Mesenchymal stem cell (in vitro differentiated cells and primary cell): ENCODE measurements at regions not wholly inside any gene's neighbourhood (a gene's known extent, or its start where the extent isn't known, plus 50 kb on each side); places are given as distances from the start of the nearest gene placed in this dataset.
A peak's percentile ranks its signal among the peaks of the same experiment; 100 is the strongest.

Source experiments
- DNase-seq: peaks from one replicate; pipeline ENCODE4 v3.0.0-alpha.2; 2013
- H2AFZ ChIP-seq: one replicate; pipeline ENCODE4 v1.6.1; 2013; ENCODE audit warnings: low read depth, mild to moderate bottlenecking, control low read depth, inconsistent platforms, low read length, moderate library complexity
- H2AK5ac ChIP-seq: 2 replicates; pipeline ENCODE4 v1.6.1; 2013; ENCODE audit warnings: low read length, moderate library complexity, mild to moderate bottlenecking, inconsistent platforms; ENCODE audit not compliant: severe bottlenecking
- H2BK120ac ChIP-seq: one replicate; pipeline ENCODE4 v1.6.1; 2013; ENCODE audit warnings: low read depth, mild to moderate bottlenecking, inconsistent platforms, low read length, moderate library complexity
- H2BK12ac ChIP-seq, 2 experiments: one replicate each; pipeline ENCODE4 v1.6.1; 2013; ENCODE audit warnings: inconsistent platforms in 2 of 2, low read length in 2 of 2, mild to moderate bottlenecking in 2 of 2, moderate library complexity in 2 of 2, control low read depth in 1 of 2
- H2BK15ac ChIP-seq: one replicate; pipeline ENCODE4 v1.6.1; 2013; ENCODE audit warnings: mild to moderate bottlenecking, low read depth, inconsistent platforms; ENCODE audit not compliant: poor library complexity, severe bottlenecking
- H2BK5ac ChIP-seq: 2 replicates; pipeline ENCODE4 v1.6.1; 2013; ENCODE audit warnings: low read depth, mild to moderate bottlenecking, low read length, control low read depth, inconsistent platforms; ENCODE audit not compliant: poor library complexity, severe bottlenecking
- H3K14ac ChIP-seq, 2 experiments: one replicate each; pipeline ENCODE4 v1.6.1; 2013; ENCODE audit warnings: inconsistent platforms in 2 of 2, low read length in 2 of 2, control low read depth in 1 of 2, mild to moderate bottlenecking in 1 of 2, moderate library complexity in 1 of 2
- H3K18ac ChIP-seq, 2 experiments: one replicate each; pipeline ENCODE4 v1.6.1; 2013; ENCODE audit warnings: inconsistent platforms in 2 of 2, low read length in 2 of 2, control low read depth in 1 of 2, low read depth in 1 of 2, mild to moderate bottlenecking in 1 of 2
- H3K23ac ChIP-seq, 2 experiments: one replicate each; pipeline ENCODE4 v1.6.1; 2013; ENCODE audit warnings: inconsistent platforms in 2 of 2, low read length in 2 of 2, mild to moderate bottlenecking in 2 of 2, moderate library complexity in 2 of 2, control low read depth in 1 of 2
- H3K27ac ChIP-seq: 2 replicates; pipeline ENCODE4 v1.5.1; 2013; ENCODE audit warnings: mild to moderate bottlenecking, moderate library complexity, low read length, control low read depth, inconsistent platforms; ENCODE audit not compliant: poor library complexity, severe bottlenecking
- H3K27me3 ChIP-seq, 2 experiments: 2 replicates each; pipeline versions ENCODE4 v1.6.1 to v1.7.0; 2013; ENCODE audit warnings: low read length in 2 of 2, mild to moderate bottlenecking in 2 of 2, moderate library complexity in 2 of 2, control low read depth in 1 of 2, inconsistent platforms in 1 of 2; ENCODE audit not compliant: control insufficient read depth in 1 of 2, insufficient read depth in 1 of 2
- H3K36me3 ChIP-seq, 2 experiments: 2 replicates each; pipeline versions ENCODE4 v1.6.1 to v1.7.0; 2013; ENCODE audit warnings: low read length in 2 of 2, control low read depth in 1 of 2, inconsistent platforms in 1 of 2, low read depth in 1 of 2, mild to moderate bottlenecking in 1 of 2; ENCODE audit not compliant: insufficient read depth in 2 of 2, control insufficient read depth in 1 of 2
- H3K4ac ChIP-seq, 2 experiments: one replicate each; pipeline ENCODE4 v1.6.1; 2013; ENCODE audit warnings: inconsistent platforms in 2 of 2, low read length in 2 of 2, mild to moderate bottlenecking in 2 of 2, moderate library complexity in 2 of 2, control low read depth in 1 of 2, low read depth in 1 of 2
- H3K4me1 ChIP-seq: 2 replicates; pipeline ENCODE4 v1.6.1; 2013; ENCODE audit warnings: low read depth, low read length, control low read depth; ENCODE audit not compliant: control insufficient read depth, insufficient read depth
- H3K4me2 ChIP-seq: 2 replicates; pipeline ENCODE4 v1.6.1; 2013; ENCODE audit warnings: low read length, mild to moderate bottlenecking, inconsistent platforms; ENCODE audit not compliant: poor library complexity, severe bottlenecking
- H3K4me3 ChIP-seq, 2 experiments: 2 replicates each; pipeline versions ENCODE4 v1.5.1 to v1.7.0; 2013; ENCODE audit warnings: low read length in 2 of 2, mild to moderate bottlenecking in 2 of 2, control low read depth in 1 of 2, low read depth in 1 of 2; ENCODE audit not compliant: insufficient read depth in 1 of 2
- H3K79me1 ChIP-seq: replicated peaks from 2 replicates; pipeline ENCODE4 v1.6.1; 2013; ENCODE audit warnings: mild to moderate bottlenecking, control low read depth, low read length, inconsistent platforms; ENCODE audit not compliant: poor library complexity, severe bottlenecking
- H3K9ac ChIP-seq: 2 replicates; pipeline ENCODE4 v1.7.0; 2013; ENCODE audit warnings: mild to moderate bottlenecking, low read length, moderate library complexity
- H3K9me3 ChIP-seq: 2 replicates; pipeline ENCODE4 v1.7.0; 2013; ENCODE audit warnings: mild to moderate bottlenecking, low read length; ENCODE audit not compliant: control insufficient read depth
- H4K8ac ChIP-seq: one replicate; pipeline ENCODE4 v1.6.1; 2013; ENCODE audit warnings: inconsistent platforms, mild to moderate bottlenecking, low read length, moderate library complexity
- H4K91ac ChIP-seq: one replicate; pipeline ENCODE4 v1.6.1; 2013; ENCODE audit warnings: mild to moderate bottlenecking, low read length, inconsistent platforms
- WGBS: methylation state at CpG from one replicate; pipeline ENCODE4 v1.1.7; 2013; ENCODE audit warnings: mixed read lengths; 5-methylcytosine and 5-hydroxymethylcytosine counted together

GRCh38 chr5:33188089-33188488 is 252.7 kb upstream of the TARS1 start:
- Histone ChIP-seq H4K8ac (no peak overlapping the region), H3K14ac (no peak overlapping the region), H3K9ac (no peak overlapping the region), H3K79me1 (no peaks in the 10 kb centered on the region), H2AK5ac (no peak overlapping the region), H3K18ac (no peak overlapping the region), H2BK15ac (no peak overlapping the region), H4K91ac (no peak overlapping the region), H3K27ac (no peak overlapping the region), H3K27me3 (no peaks in the 10 kb centered on the region), H2BK5ac (no peak overlapping the region), H3K4me2 (no peak overlapping the region), H3K36me3 (no peaks in the 10 kb centered on the region), H3K4me3 (peak overlapping the region in 1 of 2 experiments; percentile 4), H3K9me3 (peaks cover 29% of the 10 kb centered on the region), H3K23ac (no peak overlapping the region), H2AFZ (no peak overlapping the region), H2BK120ac (no peak overlapping the region), H3K4ac (no peak overlapping the region), H3K4me1 (no peaks in the 10 kb centered on the region), H2BK12ac (no peak overlapping the region)
- 100% methylated on average over 2 of the region's 4 CpGs for whole genome bisulfite sequencing
- DNase-seq = no peak

DNA sequence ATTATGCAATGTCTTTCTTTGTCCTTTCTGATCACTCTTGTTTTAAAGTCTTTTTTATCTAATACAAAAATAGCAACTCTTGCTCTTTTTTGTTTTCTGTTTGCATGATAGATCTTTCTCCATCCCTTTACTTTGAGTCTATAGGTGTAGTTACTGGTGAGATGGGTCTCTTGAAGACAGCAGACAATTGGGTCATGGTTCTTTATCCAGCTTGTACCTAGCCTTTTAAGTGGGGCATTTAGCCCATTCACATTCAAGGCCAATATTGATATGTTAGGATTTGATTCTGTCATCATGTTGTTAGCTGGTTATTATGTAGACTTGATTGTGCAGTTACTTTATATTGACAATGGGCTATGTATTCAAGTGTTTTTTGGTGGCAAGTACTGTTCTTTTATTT is 245.9 kb upstream of the TARS1 start:
- Histone ChIP-seq H2BK120ac (no peak overlapping the region), H3K27ac (no peak overlapping the region), H2AK5ac (no peak overlapping the region), H3K14ac (no peak overlapping the region), H3K9ac (no peak overlapping the region), H3K36me3 (no peaks in the 10 kb centered on the region), H4K8ac (no peak overlapping the region), H3K9me3 (peaks cover 10% of the 10 kb centered on the region), H2BK12ac (no peak overlapping the region), H3K79me1 (no peaks in the 10 kb centered on the region), H2BK5ac (no peak overlapping the region), H3K4me2 (no peak overlapping the region), H2AFZ (no peak overlapping the region), H3K4ac (no peak overlapping the region), H3K4me3 (no peak overlapping the region), H4K91ac (no peak overlapping the region), H2BK15ac (no peak overlapping the region), H3K4me1 (no peaks in the 10 kb centered on the region), H3K27me3 (no peaks in the 10 kb centered on the region), H3K23ac (no peak overlapping the region), H3K18ac (no peak overlapping the region)
- DNase-seq = no peak

GRCh38 chr5:33195431-33196165 is 245.2 kb upstream of the TARS1 start:
- H3K27ac ChIP-seq = peak overlapping the region; percentile 49
- no peak overlapping the region for H2BK120ac ChIP-seq
- no peak overlapping the region for H4K8ac ChIP-seq
- no peaks in the 10 kb centered on the region for H3K36me3 ChIP-seq
- H3K79me1 ChIP-seq = no peaks in the 10 kb centered on the region
- no peak overlapping the region for H3K23ac ChIP-seq
- no peaks in the 10 kb centered on the region for H3K27me3 ChIP-seq
- H3K4me3 ChIP-seq = no peak overlapping the region
- no peak overlapping the region for H2AK5ac ChIP-seq
- H2BK15ac ChIP-seq = no peak overlapping the region
- no peak overlapping the region for H3K18ac ChIP-seq
- no peak overlapping the region for H3K4me2 ChIP-seq
- H3K4me1 ChIP-seq = no peaks in the 10 kb centered on the region
- no peak for DNase-seq
- no peak overlapping the region for H2AFZ ChIP-seq
- no peak overlapping the region for H3K14ac ChIP-seq
- no peak overlapping the region for H2BK12ac ChIP-seq
- no peak overlapping the region for H4K91ac ChIP-seq
- H3K9ac ChIP-seq = peak overlapping the region; percentile 26
- H2BK5ac ChIP-seq = no peak overlapping the region
- H3K9me3 ChIP-seq = peaks cover 10% of the 10 kb centered on the region
- 67% methylated on average over 2 of the region's 3 CpGs for WGBS
- H3K4ac ChIP-seq = no peak overlapping the region

DNA sequence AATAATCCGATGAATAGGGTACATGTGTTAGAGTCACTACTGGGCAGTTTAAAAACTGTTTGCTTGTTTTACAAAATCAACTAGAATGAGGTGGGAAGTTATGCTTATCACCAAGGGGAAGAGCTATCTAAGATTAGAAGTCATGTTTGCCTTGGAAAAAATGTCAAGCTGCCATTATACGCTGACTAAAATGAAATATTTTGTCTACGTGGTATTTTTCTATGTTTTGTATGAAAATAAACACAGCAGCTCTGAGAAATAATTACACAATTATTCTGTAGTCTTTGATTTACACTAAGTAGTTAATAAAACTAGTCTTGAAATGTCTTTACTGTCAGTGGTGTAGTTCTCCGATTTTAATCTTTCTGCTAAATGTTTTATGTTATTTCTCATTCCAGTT is 241.9 kb upstream of the TARS1 start:
- WGBS = 93% methylated on average over 1 of the region's 4 CpGs
- H3K9ac ChIP-seq = no peak overlapping the region
- peaks cover 8% of the 10 kb centered on the region for H3K9me3 ChIP-seq
- no peaks in the 10 kb centered on the region for H3K4me1 ChIP-seq
- H3K27me3 ChIP-seq = no peaks in the 10 kb centered on the region
- H2BK120ac ChIP-seq = no peak overlapping the region
- H3K14ac ChIP-seq = no peak overlapping the region
- no peak overlapping the region for H3K4ac ChIP-seq
- H4K8ac ChIP-seq = no peak overlapping the region
- no peak overlapping the region for H2BK5ac ChIP-seq
- no peaks in the 10 kb centered on the region for H3K79me1 ChIP-seq
- no peak overlapping the region for H2BK12ac ChIP-seq
- no peak overlapping the region for H2AFZ ChIP-seq
- H3K36me3 ChIP-seq = no peaks in the 10 kb centered on the region
- no peak overlapping the region for H4K91ac ChIP-seq
- no peak overlapping the region for H3K18ac ChIP-seq
- no peak overlapping the region for H3K4me2 ChIP-seq
- no peak overlapping the region for H2BK15ac ChIP-seq
- H3K23ac ChIP-seq = no peak overlapping the region
- no peak overlapping the region for H3K4me3 ChIP-seq
- H3K27ac ChIP-seq = no peak overlapping the region
- no peak for DNase-seq
- H2AK5ac ChIP-seq = no peak overlapping the region
